ENCODE measurements at regions not wholly inside any gene's neighbourhood (a gene's known extent, or its start where the extent isn't known, plus 50 kb on each side); places are given as distances from the start of the nearest gene placed in this dataset.

DNA sequence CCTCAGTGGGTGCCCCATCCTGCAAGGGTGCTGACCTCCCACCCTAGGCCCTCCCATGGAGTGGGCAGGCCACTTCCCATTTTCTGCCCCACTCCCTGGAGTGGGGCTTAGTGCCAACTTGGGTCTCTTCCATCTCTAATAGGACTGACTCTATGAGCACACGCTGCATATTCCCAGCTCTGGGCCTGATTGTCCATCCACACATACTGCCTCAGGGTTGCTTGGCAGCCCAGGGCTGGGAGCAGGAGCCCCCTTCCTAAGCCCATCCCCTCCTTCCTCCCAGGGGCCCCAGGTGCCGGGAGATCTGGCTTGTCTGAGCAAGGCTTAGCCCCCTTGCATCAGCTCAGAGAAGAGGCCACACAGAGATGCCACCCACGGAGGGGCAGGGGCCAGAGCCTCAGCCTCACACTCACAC lies 55.1 kb downstream of the PJA1 start:
- FAIRE-seq, result no peak
- no peak for TF ChIP-seq POLR2A (IDR thresholded peaks at IDR 0.05; ENCODE audit: low read depth, low read length)

DNA sequence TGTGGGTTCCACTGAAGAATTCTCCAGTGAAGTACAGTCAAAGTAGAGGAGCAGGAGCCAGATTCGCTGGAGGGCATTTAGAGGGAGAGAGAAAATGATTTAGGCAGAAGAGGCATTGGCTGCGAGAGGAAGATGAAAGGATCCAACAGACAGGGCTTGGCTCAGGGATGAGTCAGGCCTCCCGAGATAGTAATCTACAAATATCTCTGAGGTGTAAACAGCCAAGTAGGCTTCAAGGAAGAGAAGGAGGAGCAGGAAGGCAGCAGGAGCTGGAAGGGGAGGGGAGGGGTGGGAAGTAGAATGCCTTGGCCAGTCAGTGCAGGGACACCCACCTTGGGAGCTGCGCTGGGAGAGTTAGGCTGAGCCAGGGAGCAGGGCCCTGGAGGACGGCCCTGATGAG lies 55.5 kb downstream of the PJA1 start:
- FAIRE-seq, result no peak
- TF ChIP-seq POLR2A (IDR thresholded peaks at IDR 0.05; ENCODE audit: low read depth, low read length), result no peak
- peak; percentile 38 for DNase-seq (ENCODE audit: insufficient read length, low spot score)

More for the DNA sequence above, 55.1 kb downstream of the PJA1 start:
- no peak for DNase-seq (ENCODE audit: insufficient read length, low spot score)

DNA sequence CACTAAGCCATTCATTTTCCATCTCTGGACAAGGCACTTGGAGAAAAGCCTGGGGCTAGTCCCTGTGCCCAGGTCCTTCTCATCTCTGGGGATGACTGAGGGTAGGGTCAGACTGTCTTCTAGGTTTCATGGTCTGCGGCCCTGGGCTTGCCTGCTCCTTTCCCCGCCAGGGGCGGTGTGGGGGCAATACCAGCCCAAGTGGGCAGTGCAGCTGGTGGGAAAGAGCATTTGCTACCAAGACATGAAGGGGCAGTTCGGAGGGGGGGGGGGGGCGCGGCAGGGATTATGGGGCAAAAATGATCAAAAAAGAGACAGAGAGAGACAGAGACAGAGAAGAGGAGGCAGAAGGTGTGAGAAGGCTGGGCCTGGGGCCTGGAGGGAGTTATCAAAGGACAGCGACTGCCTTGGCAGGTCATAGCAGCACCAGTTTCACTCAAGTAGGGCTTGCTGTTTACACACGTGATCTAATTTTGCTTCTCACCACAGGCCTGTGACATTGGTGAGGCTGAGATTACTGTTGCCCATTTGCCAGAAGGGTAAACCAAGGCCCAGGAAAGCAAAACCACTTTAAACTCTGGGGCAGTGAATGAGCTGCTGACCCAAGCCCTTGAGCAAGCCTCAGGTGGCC lies 56.1 kb downstream of the PJA1 start:
- no peak for TF ChIP-seq POLR2A (IDR thresholded peaks at IDR 0.05; ENCODE audit: low read depth, low read length)
- DNase-seq (ENCODE audit: insufficient read length, low spot score), result no peak
- no peak for FAIRE-seq

DNA sequence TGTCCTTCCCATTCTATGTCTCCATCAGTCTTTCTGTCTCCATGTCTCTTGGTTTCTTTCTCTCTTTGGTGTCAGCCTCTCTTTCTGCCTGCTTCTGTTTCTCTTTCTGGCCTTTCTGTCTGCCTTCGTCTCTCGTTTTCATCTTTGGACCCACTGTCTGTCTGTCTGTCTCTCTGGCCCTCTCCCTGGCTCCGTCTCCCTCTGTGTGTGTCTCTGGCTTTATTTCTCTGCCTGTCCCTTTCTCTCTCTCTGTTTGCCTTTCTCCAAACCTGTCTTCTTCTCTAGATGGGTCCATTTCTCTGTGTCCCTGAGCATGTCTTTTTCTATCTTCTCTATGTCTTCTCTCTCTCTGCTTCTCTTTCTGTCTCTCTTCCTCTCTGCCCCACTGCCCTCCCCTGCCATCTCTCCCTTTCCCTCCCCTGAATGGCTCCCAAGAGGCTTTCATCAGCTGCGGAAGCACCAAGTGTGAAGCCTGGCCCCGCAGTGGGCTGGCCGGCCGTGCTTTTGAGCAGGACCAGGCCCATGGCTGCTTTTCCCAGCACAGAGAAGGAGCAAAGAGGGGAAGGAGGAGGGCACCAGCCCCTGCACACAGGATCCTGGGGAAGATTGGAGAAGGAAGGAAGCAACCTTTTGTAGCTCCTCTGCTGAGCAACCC lies 57.4 kb downstream of the PJA1 start:
- TF ChIP-seq POLR2A (IDR thresholded peaks at IDR 0.05; ENCODE audit: low read depth, low read length), result no peak
- DNase-seq (ENCODE audit: insufficient read length, low spot score), result no peak

DNA sequence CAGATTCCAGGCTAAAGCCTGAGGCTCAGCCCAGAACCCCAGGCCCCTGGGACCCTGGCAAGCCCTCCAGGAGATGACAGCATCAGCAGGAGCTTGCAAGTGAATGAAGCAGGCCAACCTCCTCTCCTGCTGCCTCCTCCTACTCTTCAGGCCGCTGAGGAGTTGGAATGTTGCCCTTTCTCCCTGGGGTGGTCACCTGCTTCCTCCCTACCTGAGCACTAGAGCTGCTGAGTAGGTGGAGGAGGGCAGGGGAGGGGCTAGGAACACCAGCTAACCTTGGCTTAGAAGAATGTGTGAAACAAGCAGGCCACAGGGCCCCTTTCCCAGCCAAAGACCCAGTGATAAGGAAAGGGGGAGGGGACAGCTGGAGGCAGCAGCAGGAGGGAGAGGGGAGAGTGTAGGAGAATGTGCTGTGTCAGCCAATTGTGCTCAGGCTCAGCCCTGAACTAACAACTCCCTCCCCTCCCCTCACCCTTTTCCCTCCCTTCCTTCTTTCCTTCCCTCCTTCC lies 58.0 kb downstream of the PJA1 start:
- no peak for TF ChIP-seq POLR2A (IDR thresholded peaks at IDR 0.05; ENCODE audit: low read depth, low read length)
- no peak for FAIRE-seq
- DNase-seq (ENCODE audit: insufficient read length, low spot score), result no peak

More for the DNA sequence above, 57.4 kb downstream of the PJA1 start:
- FAIRE-seq, result no peak

DNA sequence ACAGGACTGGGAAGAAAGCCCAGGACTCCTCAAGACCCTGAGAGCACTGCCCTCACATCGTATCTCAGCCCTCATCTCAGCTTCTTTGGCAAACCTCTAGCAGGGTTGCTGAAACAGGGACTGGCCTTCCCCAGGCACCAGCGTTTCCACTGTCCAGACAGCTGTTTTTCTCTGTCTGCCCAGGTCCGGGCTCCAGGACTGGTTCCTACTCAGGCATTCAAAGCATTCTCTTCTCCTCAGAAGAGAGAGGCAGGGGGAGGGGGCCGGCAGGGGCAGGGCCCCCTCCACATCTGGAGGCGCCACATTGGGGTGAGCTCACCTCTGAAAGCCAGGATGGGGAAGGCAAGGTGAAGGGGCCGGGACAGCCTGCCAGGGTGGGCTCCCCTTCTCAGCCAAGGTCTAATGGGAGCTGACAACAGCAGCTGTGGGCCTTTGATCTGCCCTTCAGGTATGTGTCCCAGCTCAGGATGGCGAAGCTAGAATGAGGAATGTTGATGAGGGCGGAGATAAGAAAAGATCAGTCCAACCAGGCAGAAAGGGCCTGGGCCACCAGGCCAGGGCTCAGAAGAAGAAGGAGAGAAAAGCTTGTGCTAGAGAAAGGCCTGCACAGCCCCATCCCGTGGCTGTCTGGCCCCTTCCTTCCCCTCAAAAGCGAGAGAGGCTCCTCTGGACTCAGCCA lies 60.4 kb downstream of the PJA1 start:
- FAIRE-seq (no peak), DNase-seq (ENCODE audit: insufficient read length, low spot score) (no peak)
- TF ChIP-seq POLR2A (IDR thresholded peaks at IDR 0.05; ENCODE audit: low read depth, low read length), result no peak

DNA sequence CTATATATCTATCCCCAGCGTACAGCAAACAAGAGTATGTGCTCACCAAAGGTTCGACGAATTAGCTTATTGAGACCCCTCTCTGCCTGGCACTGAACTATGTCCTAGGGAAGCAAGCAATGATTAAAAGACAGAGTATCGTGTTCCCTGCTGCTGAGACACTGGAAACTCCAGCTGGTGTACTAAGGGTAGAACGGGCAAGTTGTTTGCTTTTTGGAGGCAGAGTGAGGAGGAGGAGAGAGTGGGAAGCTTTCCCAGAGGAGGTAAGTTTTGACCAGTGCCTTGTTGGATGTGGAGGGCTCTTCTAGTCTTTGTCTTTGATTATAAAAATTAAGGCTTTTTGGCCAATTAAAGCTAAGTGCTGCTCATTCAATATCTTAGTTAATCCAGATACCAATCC lies 61.7 kb downstream of the PJA1 start:
- FAIRE-seq, result no peak
- DNase-seq (ENCODE audit: insufficient read length, low spot score), result no peak
- no peak for TF ChIP-seq POLR2A (IDR thresholded peaks at IDR 0.05; ENCODE audit: low read depth, low read length)

DNA sequence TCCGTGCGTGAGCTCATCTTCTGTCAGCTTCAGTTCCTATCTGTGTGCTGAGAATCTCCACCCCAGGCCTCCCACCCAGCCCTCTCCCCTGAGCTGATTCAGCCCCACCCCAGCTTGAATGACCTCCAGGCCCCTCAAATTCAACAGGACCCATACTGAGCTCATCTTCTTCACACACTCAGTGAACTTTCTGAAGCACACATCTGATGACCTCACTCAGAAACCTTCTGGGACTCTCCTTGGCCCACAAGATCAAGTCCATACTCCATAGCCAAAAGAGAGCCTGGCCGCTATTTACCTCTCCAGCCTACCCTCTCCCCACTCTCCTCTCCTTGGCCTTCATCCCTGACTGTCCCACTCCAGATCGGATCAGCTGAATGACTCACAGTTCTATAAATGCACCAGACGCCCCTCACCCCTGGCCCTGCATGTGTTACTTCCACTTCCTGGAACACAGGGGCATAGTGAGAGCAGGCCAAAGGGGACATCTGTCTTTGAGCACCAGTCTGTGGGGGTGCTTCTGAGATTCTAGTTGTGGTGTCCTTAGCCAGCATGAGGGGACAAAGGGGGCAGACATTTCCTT lies 62.5 kb downstream of the PJA1 start:
- FAIRE-seq (no peak), DNase-seq (ENCODE audit: insufficient read length, low spot score) (no peak)
- TF ChIP-seq POLR2A (IDR thresholded peaks at IDR 0.05; ENCODE audit: low read depth, low read length), result no peak

DNA sequence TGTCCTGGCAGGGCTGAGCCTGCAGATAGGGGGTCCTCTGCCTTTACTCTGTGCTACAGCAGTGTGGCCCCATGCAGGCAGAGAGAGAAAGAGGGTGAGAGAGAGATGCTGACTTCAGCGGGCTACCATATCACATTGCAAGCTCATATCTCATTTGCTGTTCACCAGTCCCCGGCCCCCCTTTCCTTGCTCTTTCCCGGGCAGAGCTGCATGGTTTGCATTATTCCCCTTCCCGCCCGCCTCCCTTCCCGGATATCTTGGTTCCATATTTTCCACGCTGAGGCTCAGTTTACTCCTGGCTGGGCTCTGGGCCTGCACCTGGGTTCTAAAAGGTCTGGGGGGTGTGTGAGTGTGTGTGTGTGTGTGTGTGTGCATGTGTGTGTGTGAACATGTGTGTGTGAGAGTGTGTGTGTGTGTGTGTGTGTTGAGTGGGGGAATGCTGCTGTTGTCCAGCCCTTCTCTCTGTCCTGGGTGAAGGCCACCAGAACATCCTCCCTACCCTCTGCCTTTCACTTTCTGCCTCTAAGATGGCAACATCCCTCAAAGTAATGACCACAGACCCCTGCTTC lies 63.5 kb downstream of the PJA1 start:
- FAIRE-seq (no peak), DNase-seq (ENCODE audit: insufficient read length, low spot score) (no peak)
- TF ChIP-seq POLR2A (IDR thresholded peaks at IDR 0.05; ENCODE audit: low read depth, low read length), result no peak

DNA sequence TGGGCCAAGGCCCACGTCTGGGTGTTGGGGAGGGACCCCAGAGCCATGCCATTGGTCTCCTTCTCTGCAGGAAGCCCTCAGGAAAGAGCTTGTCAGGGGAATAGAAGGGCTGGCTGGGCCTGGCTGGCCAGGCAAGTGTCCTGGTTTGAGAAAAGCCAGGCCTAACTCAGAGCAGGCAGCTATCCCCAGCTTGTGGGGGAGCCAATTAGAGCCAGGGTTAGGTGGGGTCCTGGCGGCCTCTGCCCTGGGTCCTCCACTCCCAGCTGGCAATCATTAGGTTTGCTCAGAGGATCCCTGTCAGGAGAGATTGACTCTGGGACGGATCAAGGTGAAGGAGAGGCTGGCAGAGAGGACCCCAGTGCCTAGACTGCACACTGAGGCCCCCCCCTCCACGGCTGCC lies 64.8 kb downstream of the PJA1 start:
- no peak for TF ChIP-seq POLR2A (IDR thresholded peaks at IDR 0.05; ENCODE audit: low read depth, low read length)
- FAIRE-seq, result no peak
- no peak for DNase-seq (ENCODE audit: insufficient read length, low spot score)

DNA sequence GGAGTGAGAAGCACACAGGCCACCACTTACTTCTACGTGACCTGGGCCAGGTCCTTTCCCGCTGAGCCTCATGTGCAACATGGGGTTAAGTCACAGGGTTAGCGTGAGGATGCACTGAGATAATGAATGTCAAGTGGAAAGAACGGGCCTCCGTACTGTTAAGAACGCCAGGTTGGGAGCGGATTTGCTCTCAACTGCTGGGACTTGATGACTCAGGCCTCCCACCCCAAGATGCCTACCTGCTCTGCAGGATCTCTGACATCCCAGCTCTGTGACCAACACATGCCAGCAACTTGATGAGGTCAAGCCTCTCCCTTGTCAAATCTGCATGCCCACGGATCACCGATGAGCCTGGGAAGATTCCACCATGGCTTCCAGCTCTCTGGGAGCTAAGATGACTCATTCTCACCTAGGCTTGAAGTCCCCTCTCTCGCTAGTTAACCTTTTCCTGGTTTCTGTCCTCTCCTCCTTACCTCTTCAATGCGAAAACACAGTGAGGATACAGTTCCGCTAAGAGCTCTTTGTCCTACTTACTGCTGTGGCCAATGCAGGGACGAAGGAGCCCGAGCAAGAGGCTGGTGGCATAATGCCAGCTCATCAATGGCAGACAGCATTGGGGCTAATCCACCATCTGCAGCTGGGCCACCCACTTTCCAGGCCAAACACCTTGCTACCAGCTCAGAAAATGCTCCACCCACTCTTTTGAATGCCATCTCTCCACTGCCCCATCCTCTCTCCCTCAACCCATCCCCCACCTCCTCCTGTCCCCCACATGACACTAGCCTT lies 67.6 kb downstream of the PJA1 start:
- FAIRE-seq (no peak), DNase-seq (ENCODE audit: insufficient read length, low spot score) (no peak)
- TF ChIP-seq POLR2A (IDR thresholded peaks at IDR 0.05; ENCODE audit: low read depth, low read length), result no peak

DNA sequence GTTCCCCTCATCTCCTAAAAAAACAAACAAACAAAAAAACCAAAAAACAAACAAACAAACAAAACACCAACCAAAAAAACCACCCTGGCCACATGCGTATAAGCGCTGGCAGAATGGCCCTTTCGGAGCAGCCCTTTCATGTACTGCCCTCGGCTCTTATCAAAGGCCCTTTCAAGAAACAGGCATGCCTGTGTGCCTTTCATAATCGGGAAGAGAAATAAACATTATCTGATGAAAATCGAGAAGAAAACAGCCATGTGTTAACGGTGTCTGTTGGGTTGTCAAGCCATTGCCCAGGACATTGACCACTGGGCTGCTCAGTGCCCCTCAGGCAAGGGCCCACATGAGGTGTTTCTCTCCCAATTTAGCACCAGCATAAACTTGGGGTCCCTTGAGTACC lies 68.3 kb downstream of the PJA1 start:
- no peak for DNase-seq (ENCODE audit: insufficient read length, low spot score)
- TF ChIP-seq POLR2A (IDR thresholded peaks at IDR 0.05; ENCODE audit: low read depth, low read length), result no peak
- FAIRE-seq, result no peak

DNA sequence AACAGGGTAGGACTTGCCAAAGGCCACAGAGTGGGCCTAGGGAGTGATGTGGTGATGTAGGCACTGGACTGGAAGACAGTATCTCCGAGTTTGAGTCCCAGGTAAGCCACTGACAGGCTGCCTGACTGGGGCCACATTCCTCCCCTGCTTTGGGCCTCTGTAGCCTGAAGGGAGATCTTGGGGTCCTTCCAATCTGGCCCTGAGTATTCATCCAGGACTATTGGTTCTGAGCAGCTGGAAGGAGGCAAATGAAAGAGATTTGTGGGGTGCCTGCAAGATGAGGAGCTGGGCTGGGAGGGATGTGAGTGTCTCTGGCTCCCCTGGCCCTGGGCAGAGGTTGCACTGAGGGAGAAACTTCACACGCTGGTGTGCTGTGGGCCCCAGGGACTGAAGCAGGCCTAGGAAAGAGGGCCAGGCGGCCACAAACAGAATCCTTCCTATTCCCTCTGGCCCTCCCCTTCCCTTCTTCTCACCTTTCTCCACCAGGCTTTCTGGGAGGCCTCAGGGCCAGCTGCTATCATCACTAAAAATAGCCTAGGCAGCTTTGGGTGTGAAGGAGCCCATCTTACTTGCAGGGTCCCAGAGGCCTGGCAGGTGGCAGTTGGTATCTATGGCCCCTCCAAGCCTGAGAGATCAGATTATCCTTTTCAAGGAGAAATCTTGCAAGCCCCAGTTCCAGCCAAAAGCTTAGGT lies 70.1 kb downstream of the PJA1 start:
- no peak for FAIRE-seq
- TF ChIP-seq POLR2A (IDR thresholded peaks at IDR 0.05; ENCODE audit: low read depth, low read length), result no peak
- no peak for DNase-seq (ENCODE audit: insufficient read length, low spot score)

Data from H54 (cell line).